Stimulated activated CD8-positive, alpha-beta memory T cell treated with anti-CD3 and anti-CD28 coated beads, Interleukin-15, amount 100 ng/mL, for 1 hour (primary cell): ENCODE measurements at regions not wholly inside any gene's neighbourhood (a gene's known extent, or its start where the extent isn't known, plus 50 kb on each side); places are given as distances from the start of the nearest gene placed in this dataset.

Experiments used
- DNase-seq: peaks from one replicate; pipeline ENCODE4 v3.0.0-alpha.2; 2020; ENCODE audit warnings: low read depth

- DNase-seq: no peak
Observed at GRCh38 chr10:60664859-60665258, 113.4 kb upstream of the CDK1 start.

- DNase-seq: no peak
Observed at GRCh38 chr10:60663850-60664249, 114.4 kb upstream of the CDK1 start.

GRCh38 chr10:60662917-60663614 is 115.2 kb upstream of the CDK1 start:
- DNase-seq: no peak

- DNase-seq: no peak
Observed at GRCh38 chr10:60661637-60662036, 116.6 kb upstream of the CDK1 start.

GRCh38 chr10:60660625-60661024 is 117.7 kb upstream of the CDK1 start:
- DNase-seq: no peak

GRCh38 chr10:60654813-60655464 is 123.3 kb upstream of the CDK1 start:
- no peak for DNase-seq

GRCh38 chr10:60652628-60653027 is 125.7 kb upstream of the CDK1 start:
- DNase-seq: no peak

- DNase-seq: no peak
Observed at GRCh38 chr10:60650378-60650800, 127.9 kb upstream of the CDK1 start.

GRCh38 chr10:60649485-60650377 is 128.5 kb upstream of the CDK1 start:
- no peak for DNase-seq

GRCh38 chr10:60648761-60649160 is 129.5 kb upstream of the CDK1 start:
- no peak for DNase-seq

GRCh38 chr10:60646966-60647796 is 131.1 kb upstream of the CDK1 start:
- DNase-seq: peak; percentile 4

GRCh38 chr10:60645980-60646379 is 132.3 kb upstream of the CDK1 start:
- DNase-seq: no peak

- DNase-seq: no peak
Observed at GRCh38 chr10:60644436-60645130, 133.7 kb upstream of the CDK1 start.

GRCh38 chr10:60643874-60644273 is 134.4 kb upstream of the CDK1 start:
- DNase-seq: no peak

GRCh38 chr10:60629332-60629731 is 148.9 kb upstream of the CDK1 start:
- no peak for DNase-seq

GRCh38 chr10:60627778-60628748 is 150.2 kb upstream of the CDK1 start:
- DNase-seq: no peak

- no peak for DNase-seq
Observed at GRCh38 chr10:60626037-60626436, 152.2 kb upstream of the CDK1 start.

- DNase-seq: no peak
Observed at GRCh38 chr10:60623627-60624026, 154.7 kb upstream of the CDK1 start.

GRCh38 chr10:60621018-60621417 is 157.3 kb upstream of the CDK1 start:
- DNase-seq: no peak

- DNase-seq: no peak
Observed at GRCh38 chr10:60618861-60619260, 159.4 kb upstream of the CDK1 start.
